Jurkat, Clone E6-1 (cell line): ENCODE measurements at regions not wholly inside any gene's neighbourhood (a gene's known extent, or its start where the extent isn't known, plus 50 kb on each side); places are given as distances from the start of the nearest gene placed in this dataset.

ENCODE experiments used
- DNase-seq: peaks from one replicate; pipeline ENCODE4 v3.0.0-alpha.2; 2011; ENCODE audit warnings: low read depth, low spot score
- H3K4me3 ChIP-seq: 2 replicates; pipeline ENCODE4 v1.5.1; 2011; ENCODE audit warnings: mild to moderate bottlenecking, low read length, control low read depth, moderate library complexity

- no peak for DNase-seq
- H3K4me3 ChIP-seq, result no peak overlapping the region
Measured at GRCh38 chr3:25090698-25091453, 337.2 kb upstream of the RARB start.

- no peak for DNase-seq
Measured at GRCh38 chr3:25091934-25092333, 336.1 kb upstream of the RARB start.

GRCh38 chr3:25094932-25095685 lies 333.0 kb upstream of the RARB start:
- DNase-seq, result no peak

More at GRCh38 chr3:25091934-25092333, 336.1 kb upstream of the RARB start:
- no peak overlapping the region for H3K4me3 ChIP-seq

GRCh38 chr3:25096536-25096935 lies 331.5 kb upstream of the RARB start:
- DNase-seq, result no peak
- H3K4me3 ChIP-seq, result no peak overlapping the region

More at GRCh38 chr3:25094932-25095685, 333.0 kb upstream of the RARB start:
- no peak overlapping the region for H3K4me3 ChIP-seq

DNA sequence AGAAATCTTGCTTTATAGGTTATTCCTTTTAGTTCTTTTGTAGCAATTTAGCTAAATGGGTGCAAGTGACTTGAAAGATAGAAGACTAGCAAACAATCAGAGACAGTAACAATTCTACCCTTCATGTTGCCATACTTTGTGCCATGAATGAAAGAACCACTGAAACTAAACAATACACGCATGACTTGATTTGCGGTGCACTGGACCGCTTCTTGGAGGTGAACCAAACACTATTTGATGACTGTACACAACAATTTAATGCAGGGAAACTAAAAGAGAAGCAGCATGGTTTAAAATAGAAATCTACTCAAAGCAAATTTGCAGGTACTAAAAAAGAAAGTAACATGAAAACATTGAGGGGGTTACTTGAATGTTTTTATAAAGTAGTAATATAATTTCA lies 331.0 kb upstream of the RARB start:
- no peak for DNase-seq
- H3K4me3 ChIP-seq, result no peak overlapping the region

- no peak for DNase-seq
- no peak overlapping the region for H3K4me3 ChIP-seq
Measured at GRCh38 chr3:25099666-25100065, 328.4 kb upstream of the RARB start.

- H3K4me3 ChIP-seq, result no peak overlapping the region
- no peak for DNase-seq
Measured at GRCh38 chr3:25103391-25103790, 324.7 kb upstream of the RARB start.

DNA sequence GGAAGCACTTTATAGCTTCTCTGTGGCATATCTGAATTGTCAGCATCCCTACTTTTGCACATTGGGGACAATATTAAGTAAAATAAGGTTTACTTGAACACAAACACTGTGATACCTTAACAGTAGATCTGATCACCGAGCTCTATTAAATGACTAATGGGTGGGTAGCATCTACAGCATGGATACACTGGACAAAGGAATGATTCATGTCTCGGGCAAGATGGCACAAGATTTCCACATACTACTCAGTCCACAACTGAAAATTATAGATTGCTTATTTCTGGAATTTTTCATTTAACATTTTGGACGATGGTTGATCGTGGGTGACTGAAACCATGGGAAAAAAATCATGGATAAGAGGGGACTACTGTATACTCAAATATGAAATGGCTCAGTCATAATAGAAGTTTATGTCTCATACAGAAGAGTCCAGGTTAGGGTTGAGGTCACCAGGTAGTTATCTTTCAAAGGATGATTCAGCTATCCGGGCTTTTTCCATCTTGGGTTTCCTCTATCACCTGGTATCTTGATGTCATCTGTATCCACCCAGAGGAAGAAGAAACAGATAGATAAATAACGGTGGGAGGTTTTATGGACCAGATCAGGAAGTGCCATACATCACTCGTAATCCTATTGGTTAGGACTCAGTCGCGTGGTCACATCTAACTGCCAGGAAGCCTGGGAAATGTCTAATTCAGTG lies 320.0 kb upstream of the RARB start:
- H3K4me3 ChIP-seq, result no peak overlapping the region
- DNase-seq, result no peak

DNA sequence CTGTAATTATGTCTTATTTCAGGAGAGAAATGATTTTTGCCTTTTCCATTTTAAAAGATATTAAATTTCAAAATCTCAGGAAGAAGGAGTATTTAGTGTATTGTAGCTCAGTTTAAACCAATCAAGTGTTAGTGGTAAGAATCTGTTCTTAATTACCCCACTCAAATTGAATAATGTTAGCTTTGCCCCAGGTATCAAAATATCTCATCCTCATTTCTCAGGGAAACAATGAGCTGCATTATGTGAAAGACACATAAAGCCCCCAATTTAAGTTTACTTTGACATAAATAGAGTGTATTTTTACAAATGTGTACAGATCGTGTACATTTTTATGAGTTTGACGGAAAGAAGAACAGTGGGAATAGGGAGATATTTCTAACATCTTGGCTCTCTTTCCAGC lies 317.4 kb upstream of the RARB start:
- DNase-seq, result no peak
- H3K4me3 ChIP-seq, result no peak overlapping the region

GRCh38 chr3:25113891-25114290 lies 314.2 kb upstream of the RARB start:
- H3K4me3 ChIP-seq, result no peak overlapping the region
- DNase-seq, result no peak

GRCh38 chr3:25114532-25114931 lies 313.5 kb upstream of the RARB start:
- H3K4me3 ChIP-seq, result no peak overlapping the region
- no peak for DNase-seq

DNA sequence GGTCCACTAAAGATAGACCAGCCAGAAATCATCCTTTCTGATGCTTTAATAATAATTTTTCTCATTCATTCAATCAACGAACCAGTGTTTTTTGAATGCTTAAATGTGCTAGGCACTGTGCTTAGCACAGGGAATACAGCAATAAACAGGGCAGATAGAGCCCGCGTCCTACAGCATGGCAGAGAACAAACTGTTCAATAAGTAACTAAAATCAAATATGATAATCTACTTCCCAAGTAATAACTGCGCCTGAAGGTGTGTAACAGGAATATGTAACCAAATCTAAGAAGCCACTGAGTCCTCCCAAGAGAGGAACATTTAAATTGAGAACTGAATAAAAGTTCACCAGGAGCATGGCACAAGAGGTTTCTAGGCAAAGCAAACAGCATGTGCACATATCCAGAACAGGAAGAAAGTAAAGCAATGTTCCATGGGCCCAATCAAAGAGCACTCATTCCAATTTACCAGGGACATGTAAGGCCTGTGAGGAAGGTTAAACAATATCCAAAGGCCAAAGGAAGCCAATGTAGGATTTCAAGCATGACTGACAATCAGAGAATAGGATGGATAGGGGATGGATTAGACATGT lies 311.0 kb upstream of the RARB start:
- H3K4me3 ChIP-seq, result no peak overlapping the region
- DNase-seq, result no peak

DNA sequence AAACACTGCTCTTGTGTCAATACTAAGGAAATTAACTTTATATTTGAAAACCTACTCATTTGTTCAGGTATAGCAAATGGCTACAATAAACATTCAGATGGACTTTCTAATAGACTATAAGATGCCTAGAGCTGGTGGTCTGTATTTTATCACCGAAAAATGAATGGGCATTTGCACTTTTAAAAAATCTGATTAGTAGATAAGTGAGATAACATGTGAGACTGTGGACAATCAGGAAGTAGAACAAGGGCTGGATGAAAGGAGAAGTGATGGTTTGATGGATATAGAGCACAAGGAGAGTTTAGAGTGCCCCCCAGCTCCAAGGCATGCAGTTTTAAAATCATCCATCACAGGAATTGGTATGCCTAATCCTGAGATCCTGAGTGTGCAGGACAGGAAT lies 308.4 kb upstream of the RARB start:
- no peak for DNase-seq
- no peak overlapping the region for H3K4me3 ChIP-seq

DNA sequence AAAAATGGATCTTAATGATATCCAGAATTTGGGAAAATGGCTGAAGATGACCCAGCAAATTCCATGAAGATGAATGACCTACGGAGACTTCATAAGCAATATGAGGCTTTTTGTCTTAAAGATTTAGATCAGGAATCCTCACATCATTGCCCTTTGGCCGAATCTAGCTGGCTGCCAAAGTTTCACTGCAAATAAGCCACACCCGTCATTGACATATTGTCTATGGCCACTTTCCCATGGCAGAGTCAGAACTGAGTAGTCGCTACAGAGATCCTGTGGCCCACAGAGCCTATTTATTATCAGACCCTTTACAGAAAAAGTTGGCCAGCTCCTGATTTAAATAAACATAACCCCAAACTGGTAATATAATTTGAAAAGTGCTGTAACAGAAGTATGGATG lies 307.4 kb upstream of the RARB start:
- no peak overlapping the region for H3K4me3 ChIP-seq
- DNase-seq, result no peak

- DNase-seq, result no peak
- no peak overlapping the region for H3K4me3 ChIP-seq
Measured at GRCh38 chr3:25125201-25125600, 302.9 kb upstream of the RARB start.

DNA sequence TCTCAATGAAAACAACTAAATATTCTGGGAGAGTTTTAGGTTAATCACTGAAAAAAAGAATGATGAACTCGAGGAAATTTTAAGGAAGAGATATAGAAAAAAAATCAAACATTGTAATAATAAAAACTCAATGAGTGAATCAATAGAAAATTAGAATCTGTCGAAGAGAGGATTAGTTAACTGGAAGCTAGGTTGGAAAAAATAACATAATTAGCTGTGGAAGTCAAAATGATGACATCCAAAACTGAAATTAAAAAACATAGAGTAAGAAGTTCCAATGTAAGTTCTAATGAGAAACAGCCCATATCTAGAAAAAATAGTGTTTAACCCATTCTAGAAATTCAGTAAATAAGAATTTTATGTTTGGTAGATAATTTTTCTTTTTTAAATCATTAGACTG lies 299.3 kb upstream of the RARB start:
- no peak for DNase-seq
- H3K4me3 ChIP-seq, result no peak overlapping the region

DNA sequence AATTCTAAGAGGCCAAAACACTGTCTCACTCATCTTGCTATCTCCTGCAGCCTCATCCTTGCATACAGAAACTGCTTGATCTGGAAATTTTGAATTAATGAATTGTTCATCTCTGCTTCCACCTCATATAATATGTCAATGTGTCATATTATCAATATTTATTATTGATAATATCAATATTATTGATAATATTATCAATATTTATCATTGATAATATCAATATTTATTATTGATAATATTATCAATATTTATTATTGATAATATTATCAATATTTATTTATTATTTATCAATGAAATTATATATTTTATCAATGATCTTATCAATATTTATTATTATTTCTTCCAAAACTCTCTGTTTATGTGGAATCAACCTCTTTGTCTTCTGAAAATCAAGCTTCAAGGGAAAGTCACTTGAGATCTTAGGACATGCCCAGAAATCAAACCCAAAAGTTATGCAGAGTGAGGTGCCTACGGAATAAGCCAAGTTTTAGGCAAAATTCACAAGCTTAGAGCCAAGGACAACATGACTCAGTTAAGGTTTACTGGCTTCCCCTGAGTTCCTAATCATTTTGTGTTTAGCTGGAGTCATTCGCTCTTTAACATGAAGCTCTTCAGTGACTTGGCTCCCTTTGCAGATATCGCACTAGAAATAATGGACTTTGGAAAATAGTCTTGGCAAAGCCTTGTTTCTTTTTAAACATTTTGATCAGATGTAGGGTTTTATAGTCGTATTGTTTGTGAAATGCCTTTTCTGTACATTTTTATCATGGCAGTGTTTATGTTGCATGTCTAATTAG lies 297.1 kb upstream of the RARB start:
- H3K4me3 ChIP-seq, result no peak overlapping the region
- DNase-seq, result no peak

DNA sequence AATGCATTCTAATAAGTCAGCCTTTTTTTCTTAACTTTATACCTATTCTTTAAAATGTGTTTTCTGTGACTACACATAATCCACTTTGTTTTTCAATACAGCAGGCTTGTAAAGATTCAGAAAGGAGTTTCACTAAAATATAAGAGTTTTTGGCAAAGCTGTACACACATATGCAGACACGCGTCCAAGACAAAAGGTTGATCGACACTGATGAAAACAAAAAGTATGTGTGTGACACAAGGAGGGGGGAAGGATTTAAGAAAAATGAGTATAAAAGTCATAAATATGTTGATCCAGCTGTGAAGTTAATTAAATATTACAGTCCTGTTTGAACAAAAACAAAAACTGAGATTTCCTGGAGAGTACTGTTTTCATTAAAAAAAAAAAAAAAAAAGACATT lies 294.5 kb upstream of the RARB start:
- no peak overlapping the region for H3K4me3 ChIP-seq
- DNase-seq, result no peak

- no peak for DNase-seq
- no peak overlapping the region for H3K4me3 ChIP-seq
Measured at GRCh38 chr3:25137606-25138005, 290.5 kb upstream of the RARB start.
